ENCODE measurements at regions not wholly inside any gene's neighbourhood (a gene's known extent, or its start where the extent isn't known, plus 50 kb on each side); places are given as distances from the start of the nearest gene placed in this dataset.

DNA sequence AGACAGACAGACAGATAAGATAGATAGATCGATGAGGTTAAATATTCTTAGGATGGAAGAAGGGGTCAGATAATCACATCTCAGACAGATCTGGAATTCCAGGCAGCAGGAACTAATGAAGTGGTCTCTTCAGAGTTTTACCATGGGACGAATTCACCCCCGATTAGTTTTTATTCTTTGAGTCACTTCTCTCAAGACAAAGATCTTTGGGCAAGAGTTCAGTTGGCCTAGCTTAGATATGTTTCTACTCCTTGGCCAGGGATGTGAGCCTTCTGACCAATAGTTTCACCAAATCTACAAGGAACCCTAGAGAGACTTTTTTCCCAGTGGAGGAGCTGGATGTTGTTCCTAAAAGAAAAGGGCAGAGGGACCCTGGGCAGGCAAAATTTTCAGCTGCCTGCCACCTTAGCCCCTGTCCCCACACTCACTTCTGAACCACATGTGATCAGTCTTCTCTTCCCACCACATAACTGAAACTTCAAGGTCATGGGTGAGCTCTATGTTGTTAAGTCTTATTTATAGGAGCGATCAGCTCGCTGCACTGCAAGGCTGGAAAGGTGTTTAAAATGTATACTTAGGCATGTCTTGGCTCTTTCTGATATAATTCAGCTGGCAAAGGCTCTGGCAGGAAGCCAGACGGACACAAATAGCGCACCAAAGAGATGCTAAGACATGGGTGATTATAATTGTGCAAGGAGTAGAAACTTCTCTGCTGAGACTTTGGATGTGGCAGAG is 132.9 kb downstream of the PALM2AKAP2 start (continued):
- TF ChIP-seq IRF2 (CRISPR knock-in tag; IDR thresholded peaks at IDR 0.05; ENCODE audit: borderline replicate concordance, low read depth), result no peak
- TF ChIP-seq, protein P1, sequence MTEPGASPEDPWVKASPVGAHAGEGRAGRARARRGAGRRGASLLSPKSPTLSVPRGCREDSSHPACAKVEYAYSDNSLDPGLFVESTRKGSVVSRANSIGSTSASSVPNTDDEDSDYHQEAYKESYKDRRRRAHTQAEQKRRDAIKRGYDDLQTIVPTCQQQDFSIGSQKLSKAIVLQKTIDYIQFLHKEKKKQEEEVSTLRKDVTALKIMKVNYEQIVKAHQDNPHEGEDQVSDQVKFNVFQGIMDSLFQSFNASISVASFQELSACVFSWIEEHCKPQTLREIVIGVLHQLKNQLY (CRISPR knock-in tag; IDR thresholded peaks at IDR 0.05), result no peak
- TF ChIP-seq, protein P2, sequence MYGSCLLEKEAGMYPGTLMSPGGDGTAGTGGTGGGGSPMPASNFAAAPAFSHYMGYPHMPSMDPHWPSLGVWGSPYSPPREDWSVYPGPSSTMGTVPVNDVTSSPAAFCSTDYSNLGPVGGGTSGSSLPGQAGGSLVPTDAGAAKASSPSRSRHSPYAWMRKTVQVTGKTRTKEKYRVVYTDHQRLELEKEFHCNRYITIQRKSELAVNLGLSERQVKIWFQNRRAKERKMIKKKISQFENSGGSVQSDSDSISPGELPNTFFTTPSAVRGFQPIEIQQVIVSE (CRISPR knock-in tag; IDR thresholded peaks at IDR 0.05; ENCODE audit: borderline replicate concordance), result no peak
- no peak for TF ChIP-seq ZNF416 (CRISPR knock-in tag; IDR thresholded peaks at IDR 0.05)
- no peak for TF ChIP-seq GRHL2 (CRISPR knock-in tag; IDR thresholded peaks at IDR 0.05; ENCODE audit: insufficient replicate concordance, severe bottlenecking)
- no peak for TF ChIP-seq ZNF219 (CRISPR knock-in tag; IDR thresholded peaks at IDR 0.05; ENCODE audit: borderline replicate concordance)
- TF ChIP-seq, protein P3, sequence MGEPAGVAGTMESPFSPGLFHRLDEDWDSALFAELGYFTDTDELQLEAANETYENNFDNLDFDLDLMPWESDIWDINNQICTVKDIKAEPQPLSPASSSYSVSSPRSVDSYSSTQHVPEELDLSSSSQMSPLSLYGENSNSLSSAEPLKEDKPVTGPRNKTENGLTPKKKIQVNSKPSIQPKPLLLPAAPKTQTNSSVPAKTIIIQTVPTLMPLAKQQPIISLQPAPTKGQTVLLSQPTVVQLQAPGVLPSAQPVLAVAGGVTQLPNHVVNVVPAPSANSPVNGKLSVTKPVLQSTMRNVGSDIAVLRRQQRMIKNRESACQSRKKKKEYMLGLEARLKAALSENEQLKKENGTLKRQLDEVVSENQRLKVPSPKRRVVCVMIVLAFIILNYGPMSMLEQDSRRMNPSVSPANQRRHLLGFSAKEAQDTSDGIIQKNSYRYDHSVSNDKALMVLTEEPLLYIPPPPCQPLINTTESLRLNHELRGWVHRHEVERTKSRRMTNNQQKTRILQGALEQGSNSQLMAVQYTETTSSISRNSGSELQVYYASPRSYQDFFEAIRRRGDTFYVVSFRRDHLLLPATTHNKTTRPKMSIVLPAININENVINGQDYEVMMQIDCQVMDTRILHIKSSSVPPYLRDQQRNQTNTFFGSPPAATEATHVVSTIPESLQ (CRISPR knock-in tag; IDR thresholded peaks at IDR 0.05), result no peak
- TF ChIP-seq, protein P4, sequence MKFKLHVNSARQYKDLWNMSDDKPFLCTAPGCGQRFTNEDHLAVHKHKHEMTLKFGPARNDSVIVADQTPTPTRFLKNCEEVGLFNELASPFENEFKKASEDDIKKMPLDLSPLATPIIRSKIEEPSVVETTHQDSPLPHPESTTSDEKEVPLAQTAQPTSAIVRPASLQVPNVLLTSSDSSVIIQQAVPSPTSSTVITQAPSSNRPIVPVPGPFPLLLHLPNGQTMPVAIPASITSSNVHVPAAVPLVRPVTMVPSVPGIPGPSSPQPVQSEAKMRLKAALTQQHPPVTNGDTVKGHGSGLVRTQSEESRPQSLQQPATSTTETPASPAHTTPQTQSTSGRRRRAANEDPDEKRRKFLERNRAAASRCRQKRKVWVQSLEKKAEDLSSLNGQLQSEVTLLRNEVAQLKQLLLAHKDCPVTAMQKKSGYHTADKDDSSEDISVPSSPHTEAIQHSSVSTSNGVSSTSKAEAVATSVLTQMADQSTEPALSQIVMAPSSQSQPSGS (CRISPR knock-in tag; IDR thresholded peaks at IDR 0.05; ENCODE audit: borderline replicate concordance, low read depth), result no peak

DNA sequence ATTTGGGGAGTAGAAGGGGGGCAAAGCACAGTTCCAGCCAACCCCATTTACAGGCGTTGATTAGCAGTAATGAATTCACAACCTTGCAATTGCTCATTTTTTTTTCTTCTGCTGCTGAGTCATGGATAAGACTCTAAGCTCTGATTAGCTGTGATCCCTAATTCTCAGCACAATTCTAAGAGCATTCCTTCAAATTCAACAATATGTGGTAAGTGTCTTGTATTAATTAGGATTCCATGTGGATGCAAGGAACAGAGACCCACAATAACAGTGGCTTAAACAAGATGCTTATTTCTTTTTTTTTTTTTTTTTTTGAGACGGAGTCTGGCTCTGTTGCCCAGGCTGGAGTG is 133.4 kb downstream of the PALM2AKAP2 start:
- Mint-ChIP-seq H3K4me1 (no peaks in the 10 kb centered on the region), H3K27ac (no peak overlapping the region), H3K4me3 (no peak overlapping the region), H3K27me3 (ENCODE audit: low read depth) (no peaks in the 10 kb centered on the region), H3K36me3 (no peaks in the 10 kb centered on the region), H3K9me3 (no peaks in the 10 kb centered on the region)
- ATAC-seq, result no peak
- no peak for DNase-seq (ENCODE audit: low spot score)
- ChIA-PET CTCF (interaction anchor here (0.5 to 1.3 kb wide), 2 partner anchors 10 to 573 kb away, joined by 3 to 7 read pairs; no protein-coding TSS in a partner anchor), POLR2A (no interaction called here)
- TF ChIP-seq GTF2I (CRISPR knock-in tag; conservative IDR thresholded peaks at IDR 0.05), result no peak
- TF ChIP-seq HMGA2 (CRISPR knock-in tag; IDR thresholded peaks at IDR 0.05), result no peak
- TF ChIP-seq NFATC4 (CRISPR knock-in tag; IDR thresholded peaks at IDR 0.05), result no peak
- TF ChIP-seq, protein P5, sequence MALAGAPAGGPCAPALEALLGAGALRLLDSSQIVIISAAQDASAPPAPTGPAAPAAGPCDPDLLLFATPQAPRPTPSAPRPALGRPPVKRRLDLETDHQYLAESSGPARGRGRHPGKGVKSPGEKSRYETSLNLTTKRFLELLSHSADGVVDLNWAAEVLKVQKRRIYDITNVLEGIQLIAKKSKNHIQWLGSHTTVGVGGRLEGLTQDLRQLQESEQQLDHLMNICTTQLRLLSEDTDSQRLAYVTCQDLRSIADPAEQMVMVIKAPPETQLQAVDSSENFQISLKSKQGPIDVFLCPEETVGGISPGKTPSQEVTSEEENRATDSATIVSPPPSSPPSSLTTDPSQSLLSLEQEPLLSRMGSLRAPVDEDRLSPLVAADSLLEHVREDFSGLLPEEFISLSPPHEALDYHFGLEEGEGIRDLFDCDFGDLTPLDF (CRISPR knock-in tag; IDR thresholded peaks at IDR 0.05), result no peak
- TF ChIP-seq NR2C2 (CRISPR knock-in tag; IDR thresholded peaks at IDR 0.05), result no peak
- no peak for TF ChIP-seq KAT7 (CRISPR knock-in tag; IDR thresholded peaks at IDR 0.05; ENCODE audit: borderline replicate concordance)
- no peak for TF ChIP-seq NR1H2 (CRISPR knock-in tag; IDR thresholded peaks at IDR 0.05)

DNA sequence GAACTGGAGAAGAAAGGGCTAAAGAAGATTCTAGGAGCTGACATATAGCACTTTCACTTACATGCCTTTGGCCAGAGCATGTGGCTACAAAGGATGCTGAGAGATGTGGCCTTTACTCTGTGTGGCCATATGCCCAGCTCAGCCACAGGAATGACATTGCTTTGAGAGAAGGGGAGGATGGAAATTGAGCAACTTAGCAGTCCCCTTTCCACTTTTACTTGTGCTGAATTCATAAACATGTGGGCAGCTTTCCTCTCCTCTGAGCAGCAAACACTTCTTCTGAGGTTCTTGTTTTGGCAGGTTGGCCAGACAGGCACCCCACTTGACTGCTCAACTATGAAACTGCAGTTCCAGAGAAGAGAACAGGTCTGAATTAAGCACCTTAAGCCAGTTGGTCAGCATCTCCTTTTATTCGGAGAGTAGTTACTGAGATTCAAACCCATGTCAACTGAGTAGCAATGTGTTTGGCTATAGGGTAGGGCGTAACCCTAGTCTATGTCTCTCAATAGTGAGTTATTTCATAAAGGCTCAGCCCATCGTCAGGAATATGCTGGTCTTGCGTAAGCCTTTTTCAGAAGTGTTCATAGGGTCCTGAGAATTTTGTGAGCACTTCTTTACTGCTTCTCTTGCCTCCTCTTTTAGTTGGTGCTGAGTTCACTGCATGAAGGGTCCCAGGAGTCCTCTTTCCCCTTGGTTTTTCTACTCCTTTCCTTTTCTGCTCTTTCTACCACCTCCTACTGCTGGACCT is 134.5 kb downstream of the PALM2AKAP2 start:
- POLR2A ChIA-PET, result no interaction called here
- no peak for ATAC-seq
- Mint-ChIP-seq H3K4me3 (no peak overlapping the region), H3K27me3 (ENCODE audit: low read depth) (no peaks in the 10 kb centered on the region), H3K36me3 (no peaks in the 10 kb centered on the region), H3K4me1 (peaks cover 4% of the 10 kb centered on the region; the same call in 1 of the 2 replicates), H3K9me3 (no peaks in the 10 kb centered on the region), H3K27ac (no peak overlapping the region)
- CTCF ChIA-PET, result interaction anchor here (1.0 to 1.3 kb wide), 2 partner anchors 11 to 17 kb away, joined by 3 to 7 read pairs; no protein-coding TSS in a partner anchor
- DNase-seq (ENCODE audit: low spot score), result no peak
- TF ChIP-seq MYBL2 (CRISPR knock-in tag; IDR thresholded peaks at IDR 0.05) (no peak), ZNF396 (CRISPR knock-in tag; IDR thresholded peaks at IDR 0.05; ENCODE audit: borderline replicate concordance) (no peak)
- TF ChIP-seq, protein P6, sequence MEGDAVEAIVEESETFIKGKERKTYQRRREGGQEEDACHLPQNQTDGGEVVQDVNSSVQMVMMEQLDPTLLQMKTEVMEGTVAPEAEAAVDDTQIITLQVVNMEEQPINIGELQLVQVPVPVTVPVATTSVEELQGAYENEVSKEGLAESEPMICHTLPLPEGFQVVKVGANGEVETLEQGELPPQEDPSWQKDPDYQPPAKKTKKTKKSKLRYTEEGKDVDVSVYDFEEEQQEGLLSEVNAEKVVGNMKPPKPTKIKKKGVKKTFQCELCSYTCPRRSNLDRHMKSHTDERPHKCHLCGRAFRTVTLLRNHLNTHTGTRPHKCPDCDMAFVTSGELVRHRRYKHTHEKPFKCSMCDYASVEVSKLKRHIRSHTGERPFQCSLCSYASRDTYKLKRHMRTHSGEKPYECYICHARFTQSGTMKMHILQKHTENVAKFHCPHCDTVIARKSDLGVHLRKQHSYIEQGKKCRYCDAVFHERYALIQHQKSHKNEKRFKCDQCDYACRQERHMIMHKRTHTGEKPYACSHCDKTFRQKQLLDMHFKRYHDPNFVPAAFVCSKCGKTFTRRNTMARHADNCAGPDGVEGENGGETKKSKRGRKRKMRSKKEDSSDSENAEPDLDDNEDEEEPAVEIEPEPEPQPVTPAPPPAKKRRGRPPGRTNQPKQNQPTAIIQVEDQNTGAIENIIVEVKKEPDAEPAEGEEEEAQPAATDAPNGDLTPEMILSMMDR (IDR thresholded peaks at IDR 0.05), result no peak
- TF ChIP-seq, protein P2 (CRISPR knock-in tag; IDR thresholded peaks at IDR 0.05; ENCODE audit: borderline replicate concordance), result no peak

Measured in WTC11 (cell line).